Panc1 (cell line): ENCODE measurements at regions not wholly inside any gene's neighbourhood (a gene's known extent, or its start where the extent isn't known, plus 50 kb on each side); places are given as distances from the start of the nearest gene placed in this dataset.

Source experiments
- ATAC-seq: fragments of 200-7000 bp; cut with Tn5 transposase; 2 replicates; pipeline ENCODE4 v1.9.1; 2020; ENCODE audit warnings: mild to moderate bottlenecking, moderate library complexity
- BruUV-seq: library from RNA; stranded (reverse); fragments of 400-500 nt; replicated peaks from 2 replicates; lab custom pipeline; 2021; lab: Mats Ljungman, UMichigan
- CTCF ChIA-PET: fragments of 300-600 bp; sonication (Branson Sonifier 250); formaldehyde crosslinking; loops from one replicate; lab custom pipeline; 2022; ENCODE audit warnings: antibody characterized with exemption; lab: Charles Lee
- POLR2A ChIA-PET: fragments of 300-600 bp; sonication (Branson Sonifier 250); formaldehyde crosslinking; loops from one replicate; lab custom pipeline; 2022; ENCODE audit warnings: antibody characterized with exemption; lab: Charles Lee
- DNase-seq: peaks from one replicate; pipeline ENCODE4 v3.0.0-alpha.2; 2010; ENCODE audit warnings: low read depth, low spot score
- H3K27ac ChIP-seq: 2 replicates; pipeline ENCODE4 v1.5.1; 2011; ENCODE audit warnings: mild to moderate bottlenecking, low read length, inconsistent platforms
- H3K27me3 ChIP-seq: fragments of 200-500 bp; sonication (Bioruptor generic); 2 replicates; pipeline ENCODE4 v1.6.0; 2014; ENCODE audit warnings: low read length, inconsistent platforms; ENCODE audit not compliant: control insufficient read depth, insufficient read depth
- H3K36me3 ChIP-seq: fragments of 200-500 bp; sonication (Bioruptor generic); 2 replicates; pipeline ENCODE4 v1.5.1; 2014; ENCODE audit warnings: inconsistent platforms, mild to moderate bottlenecking, low read length, moderate library complexity; ENCODE audit not compliant: control insufficient read depth, insufficient read depth
- H3K4me1 ChIP-seq: 2 replicates; pipeline ENCODE4 v1.5.1; 2011; ENCODE audit warnings: inconsistent platforms, mild to moderate bottlenecking, low read length, moderate library complexity; ENCODE audit not compliant: control insufficient read depth, insufficient read depth
- H3K4me3 ChIP-seq, 2 experiments: 2 replicates each; pipeline ENCODE4 v1.5.1; 2011 to 2012; ENCODE audit warnings: low read depth in 2 of 2, low read length in 2 of 2, mild to moderate bottlenecking in 2 of 2, inconsistent platforms in 1 of 2, moderate library complexity in 1 of 2
- H3K9me3 ChIP-seq: fragments of 200-500 bp; sonication (Bioruptor generic); 2 replicates; pipeline ENCODE4 v1.5.1; 2014; ENCODE audit warnings: low read depth, mild to moderate bottlenecking, inconsistent platforms, low read length, moderate library complexity; ENCODE audit not compliant: control insufficient read depth, insufficient read depth
- CTCF ChIP-seq: fragments of 450-650 bp; IDR thresholded peaks from 2 replicates; pipeline ENCODE4 v1.5.1; 2017; ENCODE audit warnings: mild to moderate bottlenecking
- POLR2AphosphoS5 ChIP-seq: IDR thresholded peaks from 2 replicates; pipeline ENCODE4 v1.6.1; 2012; ENCODE audit warnings: mild to moderate bottlenecking, low read depth, low read length, moderate library complexity
- SIN3A ChIP-seq: IDR thresholded peaks from 2 replicates; pipeline ENCODE4 v1.6.1; 2012; ENCODE audit warnings: low read depth, mild to moderate bottlenecking, low read length, moderate library complexity, borderline replicate concordance; ENCODE audit not compliant: insufficient read depth
- TCF7L2 ChIP-seq: IDR thresholded peaks from 2 replicates; pipeline ENCODE4 v1.6.1; 2011; ENCODE audit warnings: mild to moderate bottlenecking, low read depth, low read length, inconsistent platforms
- in situ Hi-C: cut with HindIII; loops from 2 replicates; pipeline ENCODE4 v1.10.0; 2016; ENCODE audit warnings: low sequenced_read_pairs, low pct_unique_long_range_greater_than_20kb
- intact Hi-C: fragments of 100-400 bp; cut with micrococcal nuclease; formaldehyde crosslinking; loops from one replicate; pipeline ENCODE4 v1.10.0; 2022; ENCODE audit not compliant: unreplicated experiment
- TF ChIP-seq, protein P1 (sequence below), 2 experiments: IDR thresholded peaks; 2 replicates each; pipeline ENCODE4 v1.6.1; 2011 to 2012; ENCODE audit warnings: low read depth in 2 of 2, control low read depth in 1 of 2, low read length in 1 of 2, mild to moderate bottlenecking in 1 of 2, moderate library complexity in 1 of 2; ENCODE audit not compliant: insufficient read depth in 1 of 2

- POLR2A ChIA-PET: interaction anchor here (1.2 kb wide), 1 partner anchor 42 kb away, joined by 4 read pairs; no protein-coding TSS in a partner anchor
- intact Hi-C loops (no loop called here), in situ Hi-C loops (no loop called here)
- DNase-seq: no peak
- Histone ChIP-seq H3K9me3 (no peaks in the 10 kb centered on the region), H3K4me3 (no peak overlapping the region), H3K27ac (peak overlapping the region; percentile 69), H3K27me3 (no peaks in the 10 kb centered on the region), H3K4me1 (peaks cover 31% of the 10 kb centered on the region), H3K36me3 (no peaks in the 10 kb centered on the region)
- CTCF ChIA-PET: no interaction called here
- ATAC-seq: no peak
- TF ChIP-seq TCF7L2 (no peak), CTCF (no peak), POLR2AphosphoS5 (no peak), SIN3A (no peak)
- TF ChIP-seq, protein P1, sequence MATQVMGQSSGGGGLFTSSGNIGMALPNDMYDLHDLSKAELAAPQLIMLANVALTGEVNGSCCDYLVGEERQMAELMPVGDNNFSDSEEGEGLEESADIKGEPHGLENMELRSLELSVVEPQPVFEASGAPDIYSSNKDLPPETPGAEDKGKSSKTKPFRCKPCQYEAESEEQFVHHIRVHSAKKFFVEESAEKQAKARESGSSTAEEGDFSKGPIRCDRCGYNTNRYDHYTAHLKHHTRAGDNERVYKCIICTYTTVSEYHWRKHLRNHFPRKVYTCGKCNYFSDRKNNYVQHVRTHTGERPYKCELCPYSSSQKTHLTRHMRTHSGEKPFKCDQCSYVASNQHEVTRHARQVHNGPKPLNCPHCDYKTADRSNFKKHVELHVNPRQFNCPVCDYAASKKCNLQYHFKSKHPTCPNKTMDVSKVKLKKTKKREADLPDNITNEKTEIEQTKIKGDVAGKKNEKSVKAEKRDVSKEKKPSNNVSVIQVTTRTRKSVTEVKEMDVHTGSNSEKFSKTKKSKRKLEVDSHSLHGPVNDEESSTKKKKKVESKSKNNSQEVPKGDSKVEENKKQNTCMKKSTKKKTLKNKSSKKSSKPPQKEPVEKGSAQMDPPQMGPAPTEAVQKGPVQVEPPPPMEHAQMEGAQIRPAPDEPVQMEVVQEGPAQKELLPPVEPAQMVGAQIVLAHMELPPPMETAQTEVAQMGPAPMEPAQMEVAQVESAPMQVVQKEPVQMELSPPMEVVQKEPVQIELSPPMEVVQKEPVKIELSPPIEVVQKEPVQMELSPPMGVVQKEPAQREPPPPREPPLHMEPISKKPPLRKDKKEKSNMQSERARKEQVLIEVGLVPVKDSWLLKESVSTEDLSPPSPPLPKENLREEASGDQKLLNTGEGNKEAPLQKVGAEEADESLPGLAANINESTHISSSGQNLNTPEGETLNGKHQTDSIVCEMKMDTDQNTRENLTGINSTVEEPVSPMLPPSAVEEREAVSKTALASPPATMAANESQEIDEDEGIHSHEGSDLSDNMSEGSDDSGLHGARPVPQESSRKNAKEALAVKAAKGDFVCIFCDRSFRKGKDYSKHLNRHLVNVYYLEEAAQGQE (IDR thresholded peaks at IDR 0.05; ENCODE audit: insufficient read depth in 1 of 2, low read depth in 2 of 2, low read length in 1 of 2): no peak
- no TSS peak for BruUV-seq
Measured at GRCh38 chr20:50242548-50242862, 51.9 kb downstream of the CEBPB start.

DNA sequence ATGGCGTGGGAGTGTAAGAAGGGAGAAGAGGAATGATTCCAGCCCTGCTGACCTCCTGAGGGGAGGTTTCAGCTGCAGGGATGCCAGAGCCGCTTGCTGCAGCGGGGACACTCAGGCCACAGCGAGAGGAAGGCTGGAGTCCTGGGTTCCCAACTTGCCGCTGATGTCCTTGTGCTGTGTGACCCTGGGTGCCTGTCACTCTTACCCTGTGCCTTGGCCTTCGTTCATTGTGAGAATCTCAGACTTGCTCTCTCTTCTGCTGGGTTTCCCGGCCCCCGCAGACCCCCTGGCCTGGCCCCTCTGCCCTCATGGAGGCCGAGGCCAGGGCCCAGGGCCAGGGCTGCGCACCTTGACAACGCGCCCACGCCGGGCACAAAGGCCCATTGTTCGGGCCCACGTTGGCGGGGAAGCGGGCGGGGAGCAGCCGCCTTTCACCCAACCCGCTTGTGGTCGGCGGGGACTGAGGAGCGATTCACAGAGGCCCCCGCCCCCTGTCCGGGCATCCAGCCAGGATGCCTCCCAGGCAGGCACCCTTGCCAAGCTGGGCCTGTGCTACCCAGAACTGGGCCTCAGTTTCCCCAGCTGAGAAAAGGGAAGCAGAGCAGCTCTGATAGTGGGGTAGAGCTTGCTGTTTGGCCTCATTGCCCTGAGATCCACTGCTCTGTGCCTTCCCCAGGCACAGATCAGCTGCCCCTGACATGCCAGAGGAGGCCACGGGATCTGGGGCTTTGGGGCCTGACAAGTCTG is 52.4 kb downstream of the CEBPB start:
- Histone ChIP-seq H3K4me1 (peaks cover 36% of the 10 kb centered on the region), H3K4me3 (no peak overlapping the region), H3K27me3 (no peaks in the 10 kb centered on the region), H3K9me3 (no peaks in the 10 kb centered on the region), H3K27ac (peak overlapping the region; percentile 69), H3K36me3 (no peaks in the 10 kb centered on the region)
- ATAC-seq (peak; percentile 78), DNase-seq (no peak)
- ChIA-PET POLR2A (no interaction called here), CTCF (interaction anchor here (0.6 kb wide), 1 partner anchor 11 kb away, joined by 6 read pairs; no protein-coding TSS in a partner anchor)
- BruUV-seq: no TSS peak
- in situ Hi-C loops: no loop called here
- TF ChIP-seq, protein P1 (IDR thresholded peaks at IDR 0.05; ENCODE audit: insufficient read depth in 1 of 2, low read depth in 2 of 2, low read length in 1 of 2): no peak
- TF ChIP-seq CTCF (no peak), POLR2AphosphoS5 (no peak), TCF7L2 (no peak), SIN3A (no peak)
- intact Hi-C loops: no loop called here
